Stimulated activated CD4-positive, alpha-beta T cell treated with anti-CD3 and anti-CD28 coated beads, Interleukin-4, amount 100 ng/mL, for 24 hours (primary cell): ENCODE measurements at regions not wholly inside any gene's neighbourhood (a gene's known extent, or its start where the extent isn't known, plus 50 kb on each side); places are given as distances from the start of the nearest gene placed in this dataset.

Experiments
- DNase-seq: peaks from one replicate; pipeline ENCODE4 v3.0.0-alpha.2; 2020

DNA sequence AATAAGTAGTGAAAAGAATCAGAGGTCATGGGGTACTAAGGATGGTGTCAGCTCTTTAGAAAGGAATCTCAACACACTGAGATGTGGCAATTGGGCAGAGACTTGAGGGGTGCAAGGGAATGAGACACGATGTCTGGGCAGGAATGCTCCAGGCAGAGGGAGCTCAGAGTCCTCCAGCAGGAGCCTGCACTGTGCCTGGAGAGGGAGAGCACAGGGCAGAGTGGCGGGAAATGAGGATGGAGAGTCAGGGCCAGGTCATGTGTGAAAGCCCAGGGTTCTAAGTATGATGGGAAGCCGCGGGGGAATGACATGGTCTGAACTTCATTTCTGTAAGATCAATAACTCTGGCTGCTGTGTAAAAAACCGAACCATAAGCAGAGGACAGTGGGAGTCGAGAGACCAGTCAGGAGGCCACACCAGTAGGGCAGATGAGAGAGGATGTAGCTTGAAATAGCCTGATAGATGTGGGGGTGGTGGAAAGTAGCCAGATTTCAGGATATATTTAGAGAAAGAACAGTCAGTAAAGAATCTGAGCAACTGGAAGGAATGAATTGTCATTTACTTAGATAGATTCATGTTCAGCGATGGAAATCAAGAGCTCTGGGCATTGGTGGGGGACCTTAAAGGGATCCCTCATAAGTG is 133.4 kb upstream of the DTNBP1 start:
- no peak for DNase-seq

DNA sequence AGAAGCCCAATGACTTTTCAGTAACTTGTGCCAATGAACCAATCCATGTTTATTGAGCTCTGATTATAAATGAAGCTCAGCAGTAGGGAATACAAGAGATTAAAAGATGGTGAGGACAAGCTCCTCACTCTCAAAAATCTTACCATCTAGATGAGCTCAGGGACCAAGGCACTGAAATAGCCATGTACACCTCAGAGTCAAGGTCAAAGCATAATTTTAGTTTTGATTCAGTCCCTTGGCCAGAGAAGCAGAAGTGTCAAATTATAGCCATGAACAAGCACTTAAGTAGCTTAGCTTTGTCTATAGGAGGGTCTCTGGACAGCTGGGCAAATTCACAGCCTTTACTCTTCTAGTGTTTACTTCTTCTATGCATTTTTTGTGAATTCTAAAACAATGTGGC is 131.0 kb upstream of the DTNBP1 start:
- DNase-seq, result no peak

DNA sequence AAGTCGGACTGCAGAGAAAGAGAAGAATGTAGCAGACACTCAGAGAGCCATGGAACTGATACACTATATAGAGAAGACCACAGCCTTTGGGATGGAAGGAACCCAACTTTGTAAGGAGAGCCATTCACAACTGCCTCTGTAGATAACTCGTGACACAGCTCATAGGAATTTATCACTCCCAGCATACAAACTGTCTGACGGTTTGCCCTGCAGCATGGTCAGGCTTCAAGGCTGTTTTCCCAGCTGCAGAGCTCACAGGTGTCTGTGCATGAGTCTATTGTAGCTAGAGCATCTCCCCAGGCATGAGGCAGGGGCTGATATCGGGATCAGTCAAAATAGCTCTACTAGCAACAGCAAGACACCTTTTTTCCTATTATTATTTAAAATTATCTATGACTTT is 130.5 kb upstream of the DTNBP1 start:
- DNase-seq, result no peak

DNA sequence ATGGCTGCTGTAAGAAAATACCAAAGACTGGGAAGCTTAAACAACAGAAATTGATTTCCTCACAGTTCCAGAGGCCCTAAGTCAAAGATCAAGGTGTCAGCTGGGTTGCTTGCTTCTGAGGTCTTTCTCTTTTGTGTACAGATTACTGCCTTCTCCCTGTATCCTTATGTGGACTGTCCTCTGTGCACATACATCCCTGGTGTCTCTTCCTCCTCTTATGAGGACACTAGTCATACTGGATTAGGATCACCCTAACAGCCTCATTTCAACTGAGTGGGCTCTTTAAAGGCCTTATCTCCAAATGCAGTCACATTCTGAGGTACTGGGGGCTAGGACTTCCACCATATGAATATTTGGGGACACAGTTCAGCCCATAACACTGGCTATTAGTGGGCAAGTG is 130.0 kb upstream of the DTNBP1 start:
- DNase-seq, result no peak

DNA sequence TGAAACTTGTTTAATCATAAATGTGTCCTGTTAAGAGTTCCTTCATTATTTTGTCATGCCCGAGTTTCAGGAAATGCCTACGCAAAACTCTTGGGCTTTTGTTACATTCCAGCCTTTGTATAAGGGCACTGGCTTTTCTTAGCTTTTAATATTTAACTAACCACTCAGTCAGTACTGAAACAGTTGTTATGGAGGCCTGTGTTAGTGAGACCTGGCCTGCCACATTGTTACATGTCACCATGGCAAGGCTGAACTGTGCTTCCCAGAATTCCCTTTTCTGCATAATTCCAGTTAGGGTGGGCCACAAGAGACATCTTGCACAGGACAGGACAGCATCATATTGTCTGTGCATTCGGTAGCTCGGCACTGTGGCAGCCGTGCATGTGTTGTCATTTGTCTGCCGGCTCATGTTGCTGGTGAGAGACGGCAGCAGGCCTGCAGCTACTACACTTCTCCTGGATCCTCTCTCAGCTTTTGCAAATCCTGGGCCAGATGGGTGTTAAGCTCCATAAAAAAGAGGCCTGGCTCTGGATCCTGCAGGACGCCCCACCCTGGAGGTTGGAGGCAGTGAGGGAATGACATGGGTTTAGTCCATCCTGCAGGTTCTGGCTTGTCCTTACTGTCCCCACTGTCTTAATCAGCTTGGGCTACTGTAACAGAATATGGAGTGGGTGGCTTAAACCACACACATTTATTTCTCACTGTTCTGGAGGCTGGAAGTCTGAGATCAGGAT is 128.8 kb upstream of the DTNBP1 start:
- no peak for DNase-seq

DNA sequence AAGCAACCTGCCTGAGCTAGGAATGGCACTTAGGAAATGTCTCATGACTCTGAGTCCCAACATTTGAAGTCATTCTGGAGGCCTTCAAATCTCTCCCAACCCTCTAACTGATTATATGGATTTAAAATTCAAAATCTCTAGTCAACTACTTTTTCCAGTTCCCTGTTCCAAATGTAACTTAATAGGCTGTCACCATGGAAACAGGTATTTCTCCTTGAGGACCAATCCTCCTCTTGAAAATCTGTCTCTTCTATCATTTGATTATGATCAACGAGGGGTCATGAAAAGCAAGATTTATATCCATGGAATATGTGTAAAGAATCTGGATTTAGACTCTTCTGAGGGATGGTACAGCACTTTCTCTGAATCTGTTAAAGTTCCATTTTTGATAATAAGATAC is 127.3 kb upstream of the DTNBP1 start:
- DNase-seq, result no peak

DNA sequence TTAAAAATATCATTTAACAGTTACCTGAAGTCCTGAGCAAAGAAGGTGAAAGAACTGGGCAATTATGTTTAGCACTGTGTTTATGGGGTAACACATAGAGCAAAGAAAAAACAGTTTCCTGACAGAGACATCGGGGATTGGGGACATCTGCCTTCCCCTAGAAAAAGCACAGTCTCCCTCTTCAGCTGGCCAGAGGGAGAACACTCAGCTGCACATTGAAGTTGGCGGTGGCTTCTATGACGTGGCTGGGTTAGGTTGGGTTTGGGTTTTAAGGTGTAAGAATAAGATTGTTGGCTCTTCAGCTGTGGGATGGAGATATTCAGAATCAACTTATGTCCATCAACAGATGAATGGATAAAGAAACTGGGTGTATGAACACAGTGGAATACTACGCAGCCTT is 124.0 kb upstream of the DTNBP1 start:
- DNase-seq, result no peak

DNA sequence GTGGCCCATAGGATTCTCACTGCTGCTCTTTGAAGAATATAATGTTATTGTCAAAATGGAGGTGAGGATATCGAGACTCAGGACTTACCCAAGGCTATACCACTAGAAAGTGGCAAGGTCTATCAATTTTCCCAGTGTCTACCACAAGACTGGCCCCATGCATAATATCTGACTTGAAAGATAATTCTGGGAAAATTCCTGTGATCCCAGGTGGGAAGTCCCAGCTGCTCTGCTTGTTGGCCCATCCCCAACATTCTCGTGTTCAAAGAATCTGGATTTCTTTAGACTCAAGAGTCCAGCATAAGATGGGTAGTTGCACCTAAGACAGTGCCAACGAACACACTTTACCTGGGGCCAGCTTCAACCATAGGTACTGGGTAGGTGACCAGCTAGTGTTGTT is 120.7 kb upstream of the DTNBP1 start:
- no peak for DNase-seq

DNA sequence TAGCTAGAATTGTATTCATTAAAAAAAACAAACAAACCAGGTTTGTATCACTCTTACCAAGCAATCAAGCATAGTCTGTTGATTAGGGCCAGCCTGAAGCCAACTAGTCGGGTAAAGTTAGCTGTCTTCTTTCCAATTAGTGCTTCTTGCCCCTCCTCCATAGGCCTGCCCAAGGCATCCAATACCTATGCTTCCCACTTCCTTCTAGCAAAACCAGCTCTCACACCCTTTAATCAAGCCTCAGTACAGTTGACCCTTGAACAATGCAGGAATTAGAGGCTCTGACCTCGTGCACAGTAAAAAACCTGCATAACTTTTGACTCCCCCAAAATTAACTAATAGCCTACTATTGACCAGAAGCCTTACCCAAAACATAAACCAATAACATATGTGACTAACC is 119.1 kb upstream of the DTNBP1 start:
- DNase-seq, result no peak

DNA sequence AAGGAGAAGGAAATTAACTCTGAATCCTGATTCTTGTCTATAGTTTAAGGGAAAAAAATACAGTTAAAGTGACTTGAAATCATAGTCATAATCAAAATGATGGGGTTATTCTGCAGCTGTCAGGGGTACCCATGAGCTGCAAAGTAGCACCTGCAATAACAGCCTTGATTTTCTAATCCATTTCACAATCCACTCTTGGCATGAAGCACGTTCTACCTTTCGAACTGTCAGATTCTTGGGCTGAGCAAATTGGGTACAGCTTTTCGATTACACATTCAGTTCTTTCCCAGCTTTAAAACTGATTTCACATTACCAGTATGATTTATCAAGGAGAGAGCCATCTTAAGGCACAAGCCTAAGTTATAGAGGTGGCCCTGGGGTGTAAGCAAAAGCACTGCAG is 118.5 kb upstream of the DTNBP1 start:
- no peak for DNase-seq

DNA sequence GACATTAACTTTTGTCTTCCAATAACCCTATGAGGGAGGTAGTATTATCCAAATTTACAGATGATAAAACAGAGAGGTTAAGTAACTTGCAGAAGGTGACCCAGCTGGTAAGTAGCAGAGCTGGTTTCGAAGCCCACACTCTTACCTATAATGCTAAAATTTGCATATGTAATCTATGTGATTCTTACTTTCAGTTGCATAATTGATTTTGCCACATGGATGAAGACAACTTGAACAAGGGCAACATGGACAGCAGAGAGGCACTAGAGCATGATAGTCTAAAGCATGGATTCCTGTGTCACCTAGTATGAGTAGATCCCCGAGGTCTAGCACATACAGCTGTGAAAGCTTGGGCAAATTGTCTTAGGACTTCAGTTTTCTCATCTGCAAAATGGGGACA is 117.6 kb upstream of the DTNBP1 start:
- DNase-seq, result no peak

DNA sequence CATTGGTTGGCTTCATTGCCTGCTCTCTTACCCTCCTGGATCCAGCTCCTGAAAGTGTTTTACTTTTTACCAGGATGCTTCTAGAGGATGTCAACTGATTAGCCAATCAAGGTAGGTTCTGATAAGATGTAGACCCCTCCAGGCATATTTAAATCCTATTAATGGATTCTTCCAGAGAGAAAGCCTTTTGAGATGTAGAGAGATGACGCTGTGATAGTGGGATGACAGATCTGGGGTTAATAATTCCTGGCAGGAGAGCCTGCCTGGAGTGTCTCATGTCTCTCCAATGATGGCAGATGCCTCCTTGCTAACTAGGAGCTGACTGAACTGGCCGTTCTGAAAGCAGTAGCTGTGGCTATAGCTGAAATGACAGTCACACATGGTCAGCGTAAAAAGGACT is 116.9 kb upstream of the DTNBP1 start:
- no peak for DNase-seq

DNA sequence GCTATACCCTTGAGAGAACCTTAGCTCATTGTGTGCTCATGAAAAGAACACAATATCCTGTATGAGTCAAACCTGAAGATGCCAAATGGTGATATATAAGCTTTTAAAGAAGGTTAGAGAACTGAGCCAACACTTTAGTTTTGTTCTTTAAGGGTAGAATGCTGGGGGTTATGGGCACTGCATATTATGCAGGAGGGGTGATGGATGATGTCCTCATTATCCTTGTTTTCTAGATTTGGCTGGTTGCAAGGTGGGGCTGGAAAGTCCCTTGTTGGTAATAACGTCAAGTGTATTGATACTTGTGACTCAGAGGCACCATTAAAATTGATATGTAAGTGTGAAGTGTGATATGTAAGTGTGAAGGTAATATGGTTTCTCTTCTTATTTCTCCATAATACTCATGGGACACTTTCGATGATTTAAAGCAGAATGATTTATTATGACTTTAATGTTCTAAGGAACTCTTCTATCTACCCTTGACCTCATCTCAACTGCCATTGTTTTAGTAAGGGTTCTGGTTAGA is 113.7 kb upstream of the DTNBP1 start:
- peak; percentile 58 for DNase-seq

DNA sequence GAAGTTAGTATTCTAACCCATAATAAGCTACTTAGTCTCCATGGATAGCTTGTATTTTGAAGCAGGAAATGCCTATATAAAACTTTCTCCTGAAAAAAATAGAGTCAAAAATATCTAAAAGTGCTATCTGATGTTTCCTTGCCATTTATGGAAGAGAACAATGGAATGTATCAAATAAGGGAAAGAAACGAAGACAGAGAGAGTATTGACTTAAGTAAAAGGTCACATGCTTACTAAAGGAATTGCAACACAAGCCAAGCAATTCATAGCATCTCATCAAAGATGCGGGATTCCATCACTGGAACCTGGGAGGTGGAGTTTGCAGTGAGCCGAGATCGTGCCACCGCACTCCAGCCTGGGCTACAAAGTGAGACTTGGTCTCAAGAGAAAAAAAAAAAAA is 112.9 kb upstream of the DTNBP1 start:
- DNase-seq, result no peak

DNA sequence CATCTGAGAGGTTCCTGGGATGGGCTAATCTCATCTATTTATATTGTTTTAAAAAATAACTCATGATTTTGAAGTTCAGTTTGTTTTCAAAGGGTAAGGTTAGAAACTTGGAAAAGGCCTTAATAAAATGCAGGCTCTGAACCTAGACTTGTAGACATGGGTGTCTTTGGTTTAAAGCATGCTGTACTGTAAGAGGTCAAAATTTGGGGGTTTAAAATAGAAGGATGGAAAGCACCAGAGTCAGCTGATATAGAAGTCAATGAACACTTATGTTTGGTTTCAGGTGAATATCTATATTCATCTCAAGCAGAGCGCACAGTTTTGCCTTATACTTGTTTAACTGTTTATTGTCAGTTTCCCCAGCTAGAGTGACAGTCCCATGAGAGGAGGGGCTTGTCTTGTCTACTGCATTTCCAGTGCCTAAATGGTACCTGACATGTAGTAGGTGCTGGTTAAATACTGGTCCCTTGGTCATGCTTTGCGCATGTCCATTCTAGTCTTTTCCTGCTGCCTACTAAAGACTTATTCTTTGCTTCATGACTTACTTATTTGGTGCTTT is 112.3 kb upstream of the DTNBP1 start:
- no peak for DNase-seq

DNA sequence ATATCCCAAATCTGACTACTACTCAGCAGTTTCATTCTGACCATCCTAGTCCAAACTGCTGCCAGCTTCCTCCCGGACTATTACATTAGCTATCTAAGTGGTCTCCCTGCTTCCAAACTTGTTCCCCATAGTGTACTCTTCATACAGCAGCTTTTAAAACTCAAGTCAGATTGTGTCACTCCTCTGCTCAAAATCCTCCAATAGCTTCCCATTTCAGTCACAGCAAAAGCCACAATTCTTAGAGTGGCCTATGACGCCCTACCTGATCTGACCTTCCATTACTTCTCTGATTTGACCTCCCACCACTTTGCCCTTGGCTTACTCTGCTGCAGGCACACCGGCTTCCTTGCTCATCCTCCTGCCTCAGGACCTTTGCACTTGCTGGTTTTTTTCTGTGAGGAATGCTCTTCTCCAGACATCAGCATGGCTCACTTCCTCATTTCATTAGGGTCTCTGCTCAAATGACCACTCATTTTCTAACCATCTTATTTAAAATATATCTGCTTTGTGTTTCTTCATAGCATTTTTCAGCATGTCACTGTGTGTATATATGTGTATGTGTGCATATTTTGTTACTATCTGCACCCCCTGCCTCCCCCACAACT is 111.1 kb upstream of the DTNBP1 start:
- DNase-seq, result no peak

DNA sequence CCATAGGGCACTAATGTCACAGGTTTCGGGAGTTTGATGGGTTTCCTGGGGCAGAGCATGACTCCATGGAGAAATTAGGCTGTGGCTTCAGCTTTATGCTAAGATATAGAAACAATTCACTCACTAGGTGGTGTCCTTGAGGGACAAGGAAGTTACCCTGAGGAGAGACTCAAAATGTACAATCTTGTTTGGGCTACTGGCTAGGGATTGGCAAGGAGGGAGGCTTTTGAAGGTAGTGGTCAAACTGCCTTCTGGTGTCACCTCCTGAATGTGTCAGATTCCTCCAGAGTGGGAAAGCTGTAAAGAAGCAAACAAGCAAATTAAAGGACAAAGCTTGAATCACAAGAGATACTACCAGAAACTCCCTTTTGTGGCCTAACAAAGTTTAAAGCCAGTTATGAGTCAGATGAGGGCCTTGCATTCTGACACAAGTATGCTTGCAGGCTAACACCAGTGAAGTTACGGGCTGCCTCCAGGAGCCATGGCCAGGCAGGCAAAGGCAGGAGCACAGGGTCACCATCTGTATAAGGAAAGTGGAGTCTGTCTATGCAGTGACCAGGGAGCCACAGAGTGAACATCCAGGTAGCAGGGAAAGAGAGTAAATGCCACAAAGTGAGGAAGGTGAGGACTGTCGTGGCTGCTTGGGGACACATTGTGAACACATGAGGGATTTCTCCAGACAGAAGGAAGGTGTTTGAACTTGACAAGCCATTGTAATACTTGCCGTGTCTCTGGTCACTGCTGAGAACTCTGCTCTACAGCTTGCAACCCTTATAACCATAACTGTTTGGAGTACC is 107.7 kb upstream of the DTNBP1 start:
- peak; percentile 11 for DNase-seq

DNA sequence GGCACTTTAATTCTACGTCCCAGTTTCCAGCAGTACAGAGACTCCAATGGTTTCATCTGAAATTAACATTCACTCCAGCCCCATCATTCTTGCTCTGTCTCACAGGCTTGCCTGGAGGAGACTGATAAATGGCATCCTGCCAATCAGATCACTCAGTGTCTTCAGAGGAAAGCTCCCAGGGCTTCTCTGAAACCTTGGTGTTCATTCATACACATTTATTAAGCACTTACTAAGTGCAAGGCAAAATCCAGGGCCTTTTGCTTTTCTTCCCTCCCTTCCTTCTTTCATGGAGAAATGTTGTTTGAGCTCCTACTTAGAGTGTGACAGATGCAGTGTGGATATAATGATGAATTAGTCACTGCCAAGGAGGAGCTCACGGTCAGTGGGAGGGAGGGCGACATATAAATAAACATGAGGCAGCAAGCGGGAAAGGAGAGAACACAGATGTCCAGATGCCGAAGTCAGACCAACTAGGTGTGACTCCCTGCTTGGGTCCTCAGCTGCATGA is 106.7 kb upstream of the DTNBP1 start:
- no peak for DNase-seq

DNA sequence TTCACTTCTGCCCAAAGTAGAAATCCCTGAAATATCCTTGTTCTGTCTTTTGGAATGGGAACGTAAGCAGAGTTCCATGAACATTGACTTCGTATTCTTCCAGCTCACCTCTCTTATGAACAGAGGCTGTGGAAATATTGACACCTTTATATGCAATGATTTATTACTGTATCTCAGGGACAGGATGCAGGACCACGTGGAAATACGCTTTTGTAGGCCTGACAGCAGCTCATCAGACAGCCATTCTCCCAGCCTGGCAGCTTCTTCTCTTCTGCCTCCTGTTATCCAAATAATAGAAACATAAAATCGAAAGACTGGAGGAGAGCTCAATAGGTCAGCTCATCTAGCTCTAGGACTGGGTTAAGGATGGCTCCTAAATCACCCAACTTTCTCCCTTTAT is 106.2 kb upstream of the DTNBP1 start:
- no peak for DNase-seq

DNA sequence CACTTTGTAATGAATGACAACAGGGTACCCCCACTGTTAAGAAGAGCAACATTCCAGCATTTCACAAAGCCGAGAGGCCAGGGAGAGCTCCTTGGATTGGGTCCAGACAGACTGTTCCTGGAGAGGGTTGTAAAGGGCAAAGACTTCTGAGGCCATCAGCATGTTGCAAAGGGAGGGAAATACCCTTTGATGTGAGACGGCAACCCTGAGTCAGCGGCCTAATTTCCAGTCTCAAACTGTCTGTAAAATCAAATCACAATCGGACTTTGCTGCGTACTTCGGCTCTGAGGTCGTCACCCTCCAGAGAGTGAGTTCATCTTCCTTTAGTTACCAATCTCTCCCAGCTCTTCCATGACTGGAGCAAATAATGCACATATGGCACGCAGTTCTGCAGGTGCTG is 101.0 kb upstream of the DTNBP1 start:
- no peak for DNase-seq

DNA sequence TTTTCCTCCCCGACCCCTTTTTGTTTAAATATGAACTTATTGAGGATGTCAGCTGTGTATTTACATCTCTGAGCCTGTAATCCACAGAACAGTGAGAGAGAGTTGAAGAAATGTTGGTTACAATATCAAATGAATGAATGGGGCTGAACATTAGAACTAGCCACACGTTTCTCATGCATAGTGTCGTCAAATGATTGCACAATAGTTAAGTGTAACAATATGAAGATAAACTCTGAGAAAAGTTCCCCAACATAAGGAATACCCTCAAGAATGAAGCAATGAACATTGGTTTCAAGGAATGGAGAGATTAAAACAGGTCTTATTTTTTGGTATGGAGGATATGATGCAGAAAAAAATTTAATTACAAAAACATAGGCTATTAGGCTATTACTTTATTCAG is 100.5 kb upstream of the DTNBP1 start:
- no peak for DNase-seq

DNA sequence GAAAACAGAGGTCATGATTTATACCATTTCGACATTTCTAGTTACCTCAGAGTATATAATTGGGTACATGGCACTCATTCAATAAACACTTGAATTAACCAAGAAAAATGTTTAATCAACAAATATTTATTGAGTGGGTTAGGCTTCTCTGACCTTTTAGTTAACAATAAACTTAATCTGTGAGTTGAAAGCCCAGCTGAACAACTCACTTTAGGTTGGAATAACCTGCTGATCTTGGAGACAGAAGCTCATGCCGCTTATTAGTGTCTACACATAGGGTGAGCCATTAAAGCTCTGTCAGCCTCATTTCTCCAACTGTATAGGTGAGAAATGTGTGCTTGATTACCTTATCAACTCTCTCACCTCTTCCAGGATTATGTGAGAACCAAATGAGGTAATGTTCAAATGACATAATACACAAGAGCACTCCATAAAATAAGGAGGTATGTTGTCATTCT is 98.2 kb upstream of the DTNBP1 start:
- no peak for DNase-seq
